Spinal cord (tissue), 9 donors: ENCODE measurements at regions not wholly inside any gene's neighbourhood (a gene's known extent, or its start where the extent isn't known, plus 50 kb on each side); places are given as distances from the start of the nearest gene placed in this dataset.
"Not testable (repeated sequence)": the region's sequence is repeated elsewhere in the genome, so short reads cannot be mapped to it uniquely, and the experiment has no call there.

Experiments
- DNase-seq, 6 donors: peaks; one replicate each; pipeline versions ENCODE4 v3.0.0 to v3.0.0-alpha.2; 2013 to 2015; ENCODE audit warnings: low spot score in 6 of 6, low read depth in 4 of 6
- H3K27ac ChIP-seq: one replicate; pipeline ENCODE4 v1.5.1; 2013; ENCODE audit warnings: low read depth, low read length, control low read depth
- H3K27me3 ChIP-seq: one replicate; pipeline ENCODE4 v1.6.1; 2013; ENCODE audit warnings: low read length; ENCODE audit not compliant: control insufficient read depth, insufficient read depth
- H3K36me3 ChIP-seq: one replicate; pipeline ENCODE4 v1.6.1; 2013; ENCODE audit warnings: low read length; ENCODE audit not compliant: control insufficient read depth, insufficient read depth
- H3K4me1 ChIP-seq: one replicate; pipeline ENCODE4 v1.6.1; 2013; ENCODE audit warnings: low read length; ENCODE audit not compliant: control insufficient read depth, insufficient read depth
- H3K4me3 ChIP-seq: one replicate; pipeline ENCODE4 v1.5.1; 2013; ENCODE audit warnings: low read depth, low read length, control low read depth
- H3K9me3 ChIP-seq: one replicate; pipeline ENCODE4 v1.6.1; 2013; ENCODE audit warnings: low read length; ENCODE audit not compliant: control insufficient read depth, insufficient read depth
- WGBS: methylation state at CpG from one replicate; pipeline ENCODE4 v1.1.5; 2013; ENCODE audit warnings: missing lambda C conversion rate; ENCODE audit not compliant: insufficient coverage; 5-methylcytosine and 5-hydroxymethylcytosine counted together
- donor health status: healthy.

DNA sequence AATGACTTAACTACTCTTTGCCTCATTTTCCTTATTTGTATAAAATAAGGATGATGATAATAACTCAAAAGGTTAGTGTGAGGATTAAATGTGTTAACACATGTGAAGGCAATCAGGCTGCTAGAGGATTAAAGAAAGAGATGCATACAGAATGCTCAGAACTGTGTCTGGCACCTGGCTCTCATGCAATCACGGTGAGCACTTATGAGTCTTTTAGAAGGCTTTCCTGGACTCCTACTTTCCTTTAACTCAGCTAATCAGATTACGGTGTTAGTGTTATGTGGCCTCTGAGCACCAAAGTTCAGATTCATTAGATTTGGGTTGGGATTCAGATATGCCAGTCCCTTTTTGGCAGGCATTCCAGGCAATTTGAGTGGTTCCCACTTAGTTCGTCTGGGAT lies 311.6 kb upstream of the USP24 start:
- no CpG with 5 or more reads among the region's 3 CpGs for WGBS
- no peaks in the 10 kb centered on the region for H3K36me3 ChIP-seq
- no peak overlapping the region for H3K27ac ChIP-seq
- no peaks in the 10 kb centered on the region for H3K9me3 ChIP-seq
- no peak for DNase-seq
- no peaks in the 10 kb centered on the region for H3K4me1 ChIP-seq
- no peak overlapping the region for H3K4me3 ChIP-seq
- no peaks in the 10 kb centered on the region for H3K27me3 ChIP-seq

GRCh38 chr1:55524006-55524405 lies 308.8 kb upstream of the USP24 start:
- H3K36me3 ChIP-seq, result no peaks in the 10 kb centered on the region
- 100% methylated on average over 1 of the region's 4 CpGs for WGBS
- H3K9me3 ChIP-seq, result no peaks in the 10 kb centered on the region
- no peak overlapping the region for H3K27ac ChIP-seq
- no peak for DNase-seq
- H3K27me3 ChIP-seq, result no peaks in the 10 kb centered on the region
- H3K4me1 ChIP-seq, result no peaks in the 10 kb centered on the region
- H3K4me3 ChIP-seq, result no peak overlapping the region

- no peak overlapping the region for H3K4me3 ChIP-seq
- no peaks in the 10 kb centered on the region for H3K36me3 ChIP-seq
- no peak overlapping the region for H3K27ac ChIP-seq
- H3K9me3 ChIP-seq, result no peaks in the 10 kb centered on the region
- H3K4me1 ChIP-seq, result no peaks in the 10 kb centered on the region
- no CpG with 5 or more reads among the region's 2 CpGs for WGBS
- H3K27me3 ChIP-seq, result no peaks in the 10 kb centered on the region
- DNase-seq, result no peak
Observed at GRCh38 chr1:55522982-55523381, 307.8 kb upstream of the USP24 start.

DNA sequence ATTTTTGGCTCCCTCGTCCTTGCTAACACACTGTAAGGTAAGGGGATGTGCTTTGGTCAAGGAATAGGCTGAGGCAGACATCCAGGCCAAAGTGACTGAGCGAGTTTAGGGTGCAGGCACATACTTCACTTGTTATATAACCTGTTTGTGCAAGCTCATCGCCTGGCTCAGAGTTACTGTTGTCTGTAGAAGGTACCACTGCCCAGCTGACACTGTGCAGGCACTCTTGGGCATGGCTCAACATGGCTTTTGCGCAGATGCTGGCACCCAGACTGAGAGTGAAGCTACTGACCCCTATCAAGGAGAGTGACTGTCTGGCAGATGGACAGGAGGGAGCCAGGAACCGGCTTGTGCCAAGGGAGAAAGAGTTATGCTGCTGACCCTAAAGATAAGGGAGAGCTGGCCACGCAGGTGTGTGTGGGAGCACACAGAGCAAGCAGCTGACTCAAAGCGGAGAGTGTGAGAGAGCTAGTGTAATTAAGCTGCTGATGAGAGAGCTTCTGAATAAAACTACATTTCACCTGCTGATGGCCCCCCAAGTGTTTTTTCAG lies 307.3 kb upstream of the USP24 start:
- 71% methylated on average over 5 of the region's 7 CpGs for WGBS
- Histone ChIP-seq H3K36me3 (no peaks in the 10 kb centered on the region), H3K27me3 (no peaks in the 10 kb centered on the region), H3K27ac (no peak overlapping the region), H3K4me1 (no peaks in the 10 kb centered on the region), H3K4me3 (no peak overlapping the region), H3K9me3 (no peaks in the 10 kb centered on the region)
- DNase-seq, result no peak

DNA sequence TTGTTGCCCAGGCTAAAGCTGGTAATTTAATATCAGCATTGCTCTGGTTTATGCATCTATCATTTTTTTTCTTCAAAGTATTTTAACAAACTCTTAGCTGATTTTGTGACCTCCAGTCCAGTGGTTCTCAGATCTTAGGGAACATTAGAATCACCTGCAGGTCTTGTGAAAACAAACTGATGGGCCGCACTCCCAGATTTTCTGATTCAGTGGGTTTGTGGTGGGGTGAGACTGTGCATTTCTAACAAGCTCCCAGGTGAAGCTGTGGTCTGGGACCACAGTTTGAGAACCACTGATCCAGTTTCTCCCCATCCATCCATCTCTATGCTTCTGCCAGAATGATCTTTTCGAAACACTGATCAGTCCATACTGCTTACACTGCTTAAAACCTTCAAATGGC lies 305.7 kb upstream of the USP24 start:
- no peak overlapping the region for H3K27ac ChIP-seq
- H3K9me3 ChIP-seq, result no peaks in the 10 kb centered on the region
- no peaks in the 10 kb centered on the region for H3K4me1 ChIP-seq
- H3K36me3 ChIP-seq, result no peaks in the 10 kb centered on the region
- H3K4me3 ChIP-seq, result no peak overlapping the region
- DNase-seq, result no peak
- WGBS, result 88% methylated on average over 2 of the region's 2 CpGs
- H3K27me3 ChIP-seq, result no peaks in the 10 kb centered on the region

DNA sequence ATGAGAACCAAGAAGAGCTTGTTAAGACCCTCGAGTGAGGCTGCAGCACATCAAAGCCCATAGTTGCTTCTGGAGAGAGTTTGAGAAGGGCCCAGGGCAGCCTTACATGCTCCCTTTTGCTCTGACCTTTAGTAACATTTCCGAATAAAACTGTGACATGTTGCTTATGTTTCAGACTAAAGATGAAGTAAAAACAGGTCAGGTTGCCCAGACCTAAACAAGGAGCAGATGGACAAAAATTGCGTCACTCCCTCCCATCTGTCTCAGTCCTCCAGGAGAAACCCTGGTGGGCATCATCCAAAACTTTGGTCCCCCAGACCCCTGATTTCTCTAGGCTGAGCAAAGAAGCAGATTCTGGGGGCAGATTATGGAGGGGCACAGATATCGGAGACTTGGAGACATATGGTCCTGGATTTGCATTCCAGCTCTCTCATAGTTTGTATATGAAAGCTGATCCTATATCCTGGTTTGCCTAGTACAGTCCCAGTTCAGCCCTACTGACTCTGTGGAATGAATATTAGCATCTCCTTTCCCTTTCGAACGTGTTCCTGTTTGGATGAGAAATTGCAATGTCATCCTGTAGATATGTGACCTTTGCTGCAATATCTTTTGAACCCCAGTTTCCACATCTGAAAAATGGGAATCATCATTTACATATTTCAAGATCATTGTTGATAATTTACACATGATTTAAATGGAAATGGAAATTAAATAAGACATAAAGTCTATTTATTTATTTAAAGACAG lies 304.9 kb upstream of the USP24 start:
- no peak for DNase-seq

DNA sequence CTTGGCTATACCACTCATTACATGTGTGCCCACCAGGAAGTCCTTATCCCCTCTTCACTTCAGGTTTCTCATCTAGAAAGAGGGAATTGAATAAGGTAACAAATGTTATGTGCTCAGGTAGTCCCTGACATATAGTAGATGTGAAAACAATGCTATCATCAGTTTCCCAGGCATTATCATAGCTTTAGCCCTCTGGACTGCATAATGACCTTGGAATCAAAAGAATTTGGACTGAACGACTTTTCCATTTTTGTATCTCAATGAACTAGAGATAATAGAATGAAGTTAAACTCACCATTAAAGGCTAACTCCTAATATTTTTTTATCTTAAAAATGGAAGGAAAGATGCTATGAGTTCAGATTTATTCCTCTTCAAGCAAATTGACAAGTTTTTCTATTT lies 304.1 kb upstream of the USP24 start:
- no peaks in the 10 kb centered on the region for H3K9me3 ChIP-seq
- WGBS, result no CpG with 5 or more reads among the region's 1 CpG
- H3K36me3 ChIP-seq, result no peaks in the 10 kb centered on the region
- H3K4me1 ChIP-seq, result no peaks in the 10 kb centered on the region
- H3K27me3 ChIP-seq, result no peaks in the 10 kb centered on the region
- H3K27ac ChIP-seq, result no peak overlapping the region
- no peak for DNase-seq
- H3K4me3 ChIP-seq, result no peak overlapping the region

More for the DNA sequence above, 304.9 kb upstream of the USP24 start:
- Histone ChIP-seq H3K4me1 (no peaks in the 10 kb centered on the region), H3K36me3 (no peaks in the 10 kb centered on the region), H3K27ac (no peak overlapping the region), H3K27me3 (no peaks in the 10 kb centered on the region), H3K9me3 (no peaks in the 10 kb centered on the region), H3K4me3 (no peak overlapping the region)
- no CpG with 5 or more reads among the region's 6 CpGs for WGBS

DNA sequence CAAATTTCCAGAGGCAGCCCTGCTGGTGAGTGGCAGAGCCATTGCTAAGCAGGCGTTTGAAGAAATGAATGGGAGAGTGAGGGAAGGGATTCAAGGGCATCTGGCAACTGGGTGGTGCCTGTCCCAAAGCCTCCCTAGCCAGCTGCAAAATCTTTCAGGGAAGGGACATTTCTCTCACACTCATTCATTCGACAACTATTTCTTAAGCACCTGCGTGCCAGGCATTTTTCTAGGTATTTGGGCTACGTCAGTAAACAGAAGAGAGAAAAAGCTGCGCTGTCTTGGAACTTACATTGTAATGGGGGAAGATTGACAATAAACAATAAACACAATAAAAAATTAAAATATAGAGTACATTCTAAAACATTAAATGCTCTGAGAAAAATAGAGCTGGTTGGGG lies 301.9 kb upstream of the USP24 start:
- no CpG with 5 or more reads among the region's 5 CpGs for WGBS
- H3K4me1 ChIP-seq, result no peaks in the 10 kb centered on the region
- H3K9me3 ChIP-seq, result no peaks in the 10 kb centered on the region
- DNase-seq, result no peak
- H3K36me3 ChIP-seq, result no peaks in the 10 kb centered on the region
- H3K27ac ChIP-seq, result no peak overlapping the region
- no peaks in the 10 kb centered on the region for H3K27me3 ChIP-seq
- H3K4me3 ChIP-seq, result no peak overlapping the region

GRCh38 chr1:55514571-55514970 lies 299.4 kb upstream of the USP24 start:
- H3K4me3 ChIP-seq, DNase-seq, H3K4me1 ChIP-seq, H3K36me3 ChIP-seq, H3K9me3 ChIP-seq, H3K27ac ChIP-seq, H3K27me3 ChIP-seq: not testable (repeated sequence)
- WGBS, result 10% methylated on average over 1 of the region's 4 CpGs

DNA sequence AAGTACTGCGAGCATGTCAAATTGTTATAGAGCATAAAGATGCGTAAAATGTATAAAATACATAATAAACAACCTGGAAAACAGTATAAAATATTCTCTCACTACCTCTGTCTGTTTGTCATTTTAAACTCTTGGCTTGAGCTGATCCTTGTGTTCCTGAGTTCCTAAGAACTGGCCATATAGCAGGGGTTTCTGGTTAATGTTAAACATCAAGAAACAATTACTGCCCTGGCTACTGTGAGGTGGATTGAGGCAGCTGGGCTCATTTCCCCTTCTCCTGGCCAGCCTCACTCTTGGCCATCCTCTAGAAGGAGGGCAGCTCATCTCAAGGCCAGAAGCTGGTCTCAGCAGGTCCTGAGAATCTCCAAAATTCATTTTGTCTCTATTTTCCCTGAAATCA lies 297.3 kb upstream of the USP24 start:
- peaks cover 2% of the 10 kb centered on the region for H3K4me1 ChIP-seq
- WGBS, result no CpG with 5 or more reads among the region's 2 CpGs
- no peak overlapping the region for H3K4me3 ChIP-seq
- no peak overlapping the region for H3K27ac ChIP-seq
- no peaks in the 10 kb centered on the region for H3K27me3 ChIP-seq
- H3K9me3 ChIP-seq, result no peaks in the 10 kb centered on the region
- H3K36me3 ChIP-seq, result no peaks in the 10 kb centered on the region
- no peak for DNase-seq
